ENCODE measurements at regions not wholly inside any gene's neighbourhood (a gene's known extent, or its start where the extent isn't known, plus 50 kb on each side); places are given as distances from the start of the nearest gene placed in this dataset.

- H3K9me3 ChIP-seq (ENCODE audit: control insufficient read depth, insufficient read depth, low read depth, low read length), result no peaks in the 10 kb centered on the region
- no peaks in the 10 kb centered on the region for H3K79me2 ChIP-seq (ENCODE audit: control insufficient read depth, insufficient read depth, low read length)
- no peak overlapping the region for H2AFZ ChIP-seq (ENCODE audit: low read length)
- no peaks in the 10 kb centered on the region for H3K4me1 ChIP-seq (ENCODE audit: control insufficient read depth, extremely low read depth, insufficient read depth, low read length)
- no peak overlapping the region for H3K4me3 ChIP-seq (replicated peaks in 1 of 4; ENCODE audit: control extremely low read depth in 1 of 4, insufficient read depth in 1 of 4, low read depth in 3 of 4, low read length in 4 of 4)
- no peaks in the 10 kb centered on the region for H3K27me3 ChIP-seq (ENCODE audit: control insufficient read depth, insufficient read depth, low read length)
- H3K4me2 ChIP-seq (ENCODE audit: extremely low read depth, insufficient read depth, low read length), result no peak overlapping the region
- H3K9ac ChIP-seq (ENCODE audit: insufficient read depth, low read length), result no peak overlapping the region
- H3K36me3 ChIP-seq (ENCODE audit: control insufficient read depth, insufficient read depth, low read length), result no peaks in the 10 kb centered on the region
- TF ChIP-seq EZH2 (IDR thresholded peaks at IDR 0.05; ENCODE audit: low read length, missing control alignments) (no peak), CTCF (conservative IDR thresholded peaks at IDR 0.05 in 1 of 2, IDR thresholded peaks at IDR 0.05 in 1 of 2; ENCODE audit: low read depth in 1 of 2, low read length in 2 of 2) (no peak)
- H4K20me1 ChIP-seq (ENCODE audit: control insufficient read depth, extremely low read depth, insufficient read depth, low read length), result no peaks in the 10 kb centered on the region
- H3K27ac ChIP-seq (ENCODE audit: insufficient read depth, low read length), result no peak overlapping the region
- no peak for DNase-seq (ENCODE audit: low read depth in 2 of 2)
These were observed 89.8 kb upstream of the PIRT start for GRCh38 chr17:10927712-10928111.

GRCh38 chr17:10920558-10921108 is 82.7 kb upstream of the PIRT start:
- H3K27me3 ChIP-seq (ENCODE audit: control insufficient read depth, insufficient read depth, low read length), result no peaks in the 10 kb centered on the region
- no peaks in the 10 kb centered on the region for H3K36me3 ChIP-seq (ENCODE audit: control insufficient read depth, insufficient read depth, low read length)
- no peaks in the 10 kb centered on the region for H3K79me2 ChIP-seq (ENCODE audit: control insufficient read depth, insufficient read depth, low read length)
- TF ChIP-seq EZH2 (IDR thresholded peaks at IDR 0.05; ENCODE audit: low read length, missing control alignments) (no peak), CTCF (conservative IDR thresholded peaks at IDR 0.05 in 1 of 2, IDR thresholded peaks at IDR 0.05 in 1 of 2; ENCODE audit: low read depth in 1 of 2, low read length in 2 of 2) (no peak)
- no peak overlapping the region for H2AFZ ChIP-seq (ENCODE audit: low read length)
- no peaks in the 10 kb centered on the region for H3K9me3 ChIP-seq (ENCODE audit: control insufficient read depth, insufficient read depth, low read depth, low read length)
- H3K4me3 ChIP-seq (replicated peaks in 1 of 4; ENCODE audit: control extremely low read depth in 1 of 4, insufficient read depth in 1 of 4, low read depth in 3 of 4, low read length in 4 of 4), result no peak overlapping the region
- H3K4me2 ChIP-seq (ENCODE audit: extremely low read depth, insufficient read depth, low read length), result no peak overlapping the region
- no peak overlapping the region for H3K27ac ChIP-seq (ENCODE audit: insufficient read depth, low read length)
- H4K20me1 ChIP-seq (ENCODE audit: control insufficient read depth, extremely low read depth, insufficient read depth, low read length), result no peaks in the 10 kb centered on the region
- no peaks in the 10 kb centered on the region for H3K4me1 ChIP-seq (ENCODE audit: control insufficient read depth, extremely low read depth, insufficient read depth, low read length)
- DNase-seq (ENCODE audit: low read depth in 2 of 2), result no peak
- no peak overlapping the region for H3K9ac ChIP-seq (ENCODE audit: insufficient read depth, low read length)

DNA sequence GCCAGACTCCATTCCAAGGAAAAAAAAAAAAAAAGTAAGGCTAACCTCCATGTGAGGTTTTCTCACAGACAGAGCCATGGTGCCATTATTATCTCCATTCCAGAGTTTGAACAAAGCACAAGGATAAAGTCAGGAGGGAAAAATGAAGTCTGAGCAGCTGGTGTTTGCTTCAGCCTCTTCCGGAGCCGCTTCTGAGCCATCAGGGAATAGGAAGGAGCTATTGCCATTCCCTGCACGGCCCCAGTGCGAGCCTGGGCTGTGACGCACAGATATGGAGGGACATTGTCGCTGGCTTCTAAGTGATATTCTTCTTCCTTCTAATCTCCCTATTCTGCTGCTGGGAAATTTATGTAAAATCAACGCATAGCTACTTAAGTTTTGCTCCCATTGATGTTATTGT is 69.5 kb upstream of the PIRT start:
- Histone ChIP-seq H4K20me1 (ENCODE audit: control insufficient read depth, extremely low read depth, insufficient read depth, low read length) (no peaks in the 10 kb centered on the region), H3K9me3 (ENCODE audit: control insufficient read depth, insufficient read depth, low read depth, low read length) (no peaks in the 10 kb centered on the region), H3K4me1 (ENCODE audit: control insufficient read depth, extremely low read depth, insufficient read depth, low read length) (no peaks in the 10 kb centered on the region), H3K36me3 (ENCODE audit: control insufficient read depth, insufficient read depth, low read length) (no peaks in the 10 kb centered on the region), H2AFZ (ENCODE audit: low read length) (no peak overlapping the region), H3K4me3 (replicated peaks in 1 of 4; ENCODE audit: control extremely low read depth in 1 of 4, insufficient read depth in 1 of 4, low read depth in 3 of 4, low read length in 4 of 4) (no peak overlapping the region), H3K27me3 (ENCODE audit: control insufficient read depth, insufficient read depth, low read length) (no peaks in the 10 kb centered on the region), H3K27ac (ENCODE audit: insufficient read depth, low read length) (no peak overlapping the region), H3K4me2 (ENCODE audit: extremely low read depth, insufficient read depth, low read length) (no peak overlapping the region), H3K9ac (ENCODE audit: insufficient read depth, low read length) (no peak overlapping the region), H3K79me2 (ENCODE audit: control insufficient read depth, insufficient read depth, low read length) (no peaks in the 10 kb centered on the region)
- no peak for DNase-seq (ENCODE audit: low read depth in 2 of 2)
- TF ChIP-seq EZH2 (IDR thresholded peaks at IDR 0.05; ENCODE audit: low read length, missing control alignments) (no peak), CTCF (conservative IDR thresholded peaks at IDR 0.05 in 1 of 2, IDR thresholded peaks at IDR 0.05 in 1 of 2; ENCODE audit: low read depth in 1 of 2, low read length in 2 of 2) (no peak)
